IMR-90 (cell line): ENCODE measurements at regions not wholly inside any gene's neighbourhood (a gene's known extent, or its start where the extent isn't known, plus 50 kb on each side); places are given as distances from the start of the nearest gene placed in this dataset.

Experiments
- BHLHE40 ChIP-seq: fragments of 150-350 bp; IDR thresholded peaks from 2 replicates; pipeline ENCODE4 v1.6.1; 2016; ENCODE audit warnings: mild to moderate bottlenecking, low read depth, low read length
- CTCF ChIP-seq: conservative IDR thresholded peaks from 2 replicates; pipeline ENCODE4 v1.5.1; 2012; ENCODE audit warnings: mild to moderate bottlenecking, low read depth, low read length, improper control_type of control experiment
- NFE2L2 ChIP-seq: fragments of 150-350 bp; IDR thresholded peaks from 2 replicates; pipeline ENCODE4 v1.6.1; 2016; ENCODE audit warnings: low read depth, mild to moderate bottlenecking, low read length
- POLR2A ChIP-seq: IDR thresholded peaks from 2 replicates; pipeline ENCODE4 v1.6.1; 2012; ENCODE audit warnings: mild to moderate bottlenecking, low read depth, low read length
- RCOR1 ChIP-seq: IDR thresholded peaks from 2 replicates; pipeline ENCODE4 v1.6.1; 2012; ENCODE audit warnings: mild to moderate bottlenecking, low read length, improper control_type of control experiment; ENCODE audit not compliant: insufficient replicate concordance
- RFX5 ChIP-seq: IDR thresholded peaks from 2 replicates; pipeline ENCODE4 v1.8.0; 2012; ENCODE audit warnings: low read depth, mild to moderate bottlenecking, low read length, moderate library complexity
- USF2 ChIP-seq: fragments of 150-350 bp; IDR thresholded peaks from 2 replicates; pipeline ENCODE4 v1.6.1; 2017; ENCODE audit warnings: mild to moderate bottlenecking, antibody characterized with exemption, low read length, low read depth

- TF ChIP-seq CTCF (no peak), POLR2A (no peak), RCOR1 (no peak), RFX5 (no peak), NFE2L2 (no peak), USF2 (no peak), BHLHE40 (no peak)
Measured at GRCh38 chr6:65771946-65772345, 64.9 kb upstream of the EYS start.
